Jurkat, Clone E6-1 (cell line): ENCODE measurements at regions not wholly inside any gene's neighbourhood (a gene's known extent, or its start where the extent isn't known, plus 50 kb on each side); places are given as distances from the start of the nearest gene placed in this dataset.

Experiments used
- DNase-seq: peaks from one replicate; pipeline ENCODE4 v3.0.0-alpha.2; 2011; ENCODE audit warnings: low read depth, low spot score
- H3K4me3 ChIP-seq: 2 replicates; pipeline ENCODE4 v1.5.1; 2011; ENCODE audit warnings: mild to moderate bottlenecking, low read length, control low read depth, moderate library complexity

GRCh38 chr7:33698692-33699128 is 206.6 kb upstream of the BMPER start:
- no peak for DNase-seq

DNA sequence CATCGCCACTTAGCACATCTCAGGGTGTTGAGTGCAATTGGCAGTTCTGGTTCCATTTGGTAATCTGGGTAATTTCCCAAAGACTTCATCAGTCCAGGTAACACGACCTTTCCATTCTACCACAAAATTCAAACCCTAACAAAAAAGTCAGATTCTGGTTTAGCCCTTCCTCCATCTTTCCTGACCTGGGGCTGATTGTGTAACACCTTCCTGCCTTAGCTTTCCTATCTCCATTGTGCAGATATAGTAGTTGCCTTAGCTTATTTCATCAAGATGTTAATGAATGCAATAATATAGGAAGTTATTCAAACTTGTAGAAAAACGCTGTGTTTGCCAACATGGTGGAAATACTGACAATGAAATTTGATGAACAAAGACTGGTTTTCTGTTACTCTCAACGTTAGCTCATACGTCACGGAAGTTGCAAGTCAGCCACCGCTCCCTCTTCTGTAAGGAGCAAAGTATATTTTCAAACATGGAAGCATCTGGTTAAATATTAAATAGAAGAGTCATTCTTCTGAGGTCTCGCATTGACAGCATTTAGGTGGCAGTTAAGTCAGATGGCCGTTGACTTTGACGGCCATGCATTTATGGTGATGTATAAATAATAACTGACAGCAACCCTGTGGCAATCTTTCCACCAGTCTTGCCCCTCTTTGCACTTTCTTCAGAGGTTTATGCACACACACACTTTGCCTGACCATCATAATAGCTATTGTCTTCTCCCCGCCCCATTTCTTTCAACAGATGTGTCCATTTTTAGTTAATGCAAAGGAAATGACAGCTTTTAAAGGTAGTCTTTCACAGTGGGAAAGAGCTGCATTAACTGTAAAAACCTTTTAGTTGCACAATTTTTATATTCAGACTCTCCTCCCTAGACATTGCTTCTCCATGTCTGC is 205.1 kb upstream of the BMPER start:
- no peak for DNase-seq
- H3K4me3 ChIP-seq, result no peak overlapping the region

More at GRCh38 chr7:33698692-33699128, 206.6 kb upstream of the BMPER start:
- no peak overlapping the region for H3K4me3 ChIP-seq

DNA sequence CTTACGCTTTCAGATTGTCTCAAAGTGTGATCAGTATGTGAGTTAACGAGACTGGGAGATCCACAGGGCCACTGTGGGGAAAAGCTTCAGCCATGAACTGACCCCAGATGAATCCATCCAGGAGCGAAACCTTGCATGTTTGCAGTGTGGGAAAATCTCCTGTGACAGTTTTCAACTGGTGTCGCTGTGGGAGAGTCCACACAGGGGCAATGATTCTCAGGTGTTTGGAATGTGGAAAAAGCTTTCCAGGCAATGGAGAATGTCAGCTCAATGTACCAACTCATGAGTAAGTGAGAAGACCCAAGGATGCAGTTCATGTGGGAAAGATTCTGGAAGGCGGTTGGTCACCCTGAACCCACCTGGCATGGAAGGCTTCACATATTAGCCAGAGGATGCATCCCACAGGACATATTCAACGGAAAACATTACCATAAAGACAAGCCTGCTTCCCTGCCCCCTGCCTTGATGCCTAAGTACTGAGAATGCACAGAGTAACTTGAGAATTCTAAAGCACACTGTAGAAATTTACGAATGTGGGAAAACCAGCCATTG is 204.1 kb upstream of the BMPER start:
- H3K4me3 ChIP-seq, result no peak overlapping the region
- DNase-seq, result no peak

GRCh38 chr7:33701927-33702326 is 203.4 kb upstream of the BMPER start:
- DNase-seq, result no peak
- no peak overlapping the region for H3K4me3 ChIP-seq

DNA sequence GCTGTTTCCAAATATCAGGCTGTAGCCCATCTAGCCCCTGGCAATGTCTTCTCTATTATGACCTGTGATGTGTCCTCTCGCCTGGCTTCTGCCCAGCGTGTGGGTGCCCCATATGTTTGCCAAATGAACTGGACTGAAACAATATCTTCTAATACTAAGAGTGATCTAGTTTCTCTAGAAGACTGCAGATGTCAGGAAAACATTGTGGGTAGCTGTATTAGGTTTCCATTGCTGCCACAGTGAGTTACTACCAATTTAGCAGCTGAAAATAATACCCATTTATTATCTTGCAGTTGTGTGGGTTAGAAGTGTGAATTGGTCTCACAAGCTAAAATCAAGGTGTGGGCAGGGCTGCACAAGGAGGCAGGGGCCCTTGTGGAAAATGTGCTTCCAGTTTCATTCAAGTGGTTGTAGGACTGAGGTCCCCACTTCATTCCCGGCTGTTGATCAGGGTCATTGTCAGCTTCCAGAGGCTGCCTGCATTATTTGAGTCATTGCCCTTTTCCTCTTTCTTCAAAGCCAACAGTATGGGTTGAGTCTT is 202.8 kb upstream of the BMPER start:
- no peak for DNase-seq

DNA sequence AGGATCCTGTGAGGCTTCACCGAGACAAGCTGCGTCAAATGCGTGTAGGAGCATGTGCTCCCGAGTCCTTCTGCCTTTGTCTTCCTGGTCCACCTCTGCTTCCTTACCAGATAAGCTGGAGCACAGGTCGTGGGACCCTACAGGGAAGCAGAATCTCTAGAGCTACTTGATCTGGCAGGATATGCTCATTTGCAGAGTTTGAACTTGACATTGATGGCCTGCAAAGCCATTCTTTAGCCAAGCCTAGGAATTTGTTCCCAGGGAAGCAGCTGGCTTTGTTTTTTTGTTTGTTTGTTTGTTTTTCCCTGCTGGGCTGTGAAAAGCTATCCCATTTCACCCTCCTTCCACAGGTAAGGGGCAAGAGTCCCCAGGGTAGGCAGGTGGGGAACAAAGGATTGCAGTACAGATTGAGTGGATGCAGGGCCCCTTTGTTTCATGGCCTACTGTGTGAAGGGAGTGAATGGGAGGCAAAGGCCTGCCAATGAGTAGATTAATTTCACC is 200.0 kb upstream of the BMPER start:
- H3K4me3 ChIP-seq, result no peak overlapping the region
- DNase-seq, result no peak

More for the DNA sequence above, 202.8 kb upstream of the BMPER start:
- H3K4me3 ChIP-seq, result no peak overlapping the region

- DNase-seq, result no peak
- H3K4me3 ChIP-seq, result no peak overlapping the region
These were observed 199.2 kb upstream of the BMPER start for GRCh38 chr7:33706186-33706585.

DNA sequence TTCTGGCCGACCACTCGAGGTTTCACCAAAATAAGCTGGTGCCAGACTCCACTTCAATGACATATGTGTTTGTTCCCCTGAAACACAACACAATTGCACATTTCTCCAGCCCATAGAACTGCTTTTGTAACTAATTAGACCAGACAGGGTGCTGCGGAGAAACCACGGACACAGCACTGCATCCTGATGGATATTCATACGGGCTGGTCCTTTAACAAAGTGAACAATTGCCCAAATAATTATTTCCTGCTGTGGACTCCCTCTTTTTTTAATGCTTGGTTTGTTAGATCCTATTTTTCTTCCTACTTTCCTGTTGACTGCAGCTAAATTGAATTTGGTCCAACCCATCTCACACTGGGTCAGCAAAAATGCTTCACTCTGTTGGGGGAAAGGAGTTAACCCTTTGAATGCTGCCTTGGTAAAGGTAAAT is 198.6 kb upstream of the BMPER start:
- H3K4me3 ChIP-seq, result no peak overlapping the region
- no peak for DNase-seq

DNA sequence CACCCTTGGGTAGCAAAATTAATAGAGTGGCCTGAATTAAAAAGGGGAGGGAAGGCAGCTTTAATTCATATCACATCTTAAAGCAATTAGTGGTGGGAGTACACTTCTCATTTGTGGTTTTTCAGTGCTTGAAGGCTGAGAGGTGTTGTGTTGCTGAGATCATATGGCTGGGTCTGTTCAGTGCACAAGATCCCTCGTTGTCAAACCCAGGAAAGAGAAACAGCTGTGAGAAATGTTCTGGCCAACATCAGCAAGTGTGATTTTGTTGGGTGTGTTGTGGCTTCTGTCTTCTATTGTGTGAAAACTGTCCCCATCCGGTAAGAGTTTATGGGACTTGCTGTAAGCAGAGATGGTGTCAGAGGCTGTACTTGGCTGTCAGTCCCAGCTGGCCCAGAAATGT is 197.9 kb upstream of the BMPER start:
- DNase-seq, result no peak
- H3K4me3 ChIP-seq, result no peak overlapping the region

GRCh38 chr7:33710608-33711007 is 194.7 kb upstream of the BMPER start:
- H3K4me3 ChIP-seq, result no peak overlapping the region
- no peak for DNase-seq

DNA sequence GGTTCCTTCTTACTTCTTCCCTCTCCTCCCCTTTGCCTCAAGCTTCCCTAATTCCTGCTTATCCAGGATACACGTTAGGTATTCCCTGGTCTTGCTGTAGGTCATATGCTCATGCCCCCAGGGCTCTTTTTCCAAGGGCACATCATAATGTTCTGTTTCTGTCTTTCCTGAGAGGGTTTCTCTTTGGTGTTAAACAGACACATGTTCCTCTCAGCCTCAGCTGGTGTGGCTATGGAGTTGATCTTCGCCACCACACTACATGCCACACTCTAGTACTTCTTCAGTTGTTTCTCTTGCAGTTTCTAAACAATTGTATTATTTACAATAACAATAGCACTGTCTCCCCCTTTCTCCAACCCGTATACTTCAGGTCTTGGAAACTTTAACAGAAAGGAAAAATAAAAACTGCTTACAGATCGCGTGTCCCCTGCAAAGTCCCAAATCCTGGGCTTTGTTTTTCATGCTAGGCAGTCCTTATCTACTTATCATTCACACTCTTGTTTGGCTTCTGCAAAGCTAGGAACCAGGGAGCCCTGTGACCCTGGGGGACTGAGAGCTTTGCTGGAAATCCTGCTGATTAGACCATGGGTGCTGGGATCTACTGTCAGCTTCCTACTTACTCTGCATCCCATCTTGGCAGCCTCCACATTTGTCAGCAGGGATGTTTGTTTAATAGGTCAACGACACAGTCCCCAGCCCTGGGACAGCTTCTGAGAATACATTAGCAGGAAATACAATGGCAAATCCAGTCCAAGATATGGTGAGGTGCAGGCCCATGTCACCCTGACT is 193.9 kb upstream of the BMPER start:
- no peak overlapping the region for H3K4me3 ChIP-seq
- DNase-seq, result no peak

DNA sequence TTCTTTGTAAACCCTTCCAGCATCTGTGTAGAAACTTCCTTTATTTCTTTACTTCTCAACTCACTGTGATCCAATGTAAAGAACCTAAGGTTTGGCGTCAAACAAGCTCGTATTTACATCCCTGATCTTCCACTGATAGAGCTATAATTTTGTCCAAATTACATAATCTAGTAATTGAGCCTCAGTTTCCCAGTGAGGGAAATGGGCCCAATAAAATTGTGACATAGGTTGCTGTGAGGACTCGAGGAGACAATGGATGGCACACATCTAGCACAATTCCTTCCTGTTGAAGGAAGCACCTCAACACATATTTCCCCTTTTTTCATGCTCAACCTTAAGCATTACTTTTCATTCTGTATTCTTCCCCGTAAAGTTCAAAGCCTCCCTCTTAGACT is 193.3 kb upstream of the BMPER start:
- DNase-seq, result no peak
- H3K4me3 ChIP-seq, result no peak overlapping the region

GRCh38 chr7:33714208-33714607 is 191.1 kb upstream of the BMPER start:
- no peak overlapping the region for H3K4me3 ChIP-seq
- DNase-seq, result no peak

- no peak overlapping the region for H3K4me3 ChIP-seq
- DNase-seq, result peak; percentile 17
These were observed 188.5 kb upstream of the BMPER start for GRCh38 chr7:33716581-33717477.

- H3K4me3 ChIP-seq, result no peak overlapping the region
- no peak for DNase-seq
These were observed 186.2 kb upstream of the BMPER start for GRCh38 chr7:33719059-33719581.

GRCh38 chr7:33720139-33720538 is 185.2 kb upstream of the BMPER start:
- H3K4me3 ChIP-seq, result no peak overlapping the region
- no peak for DNase-seq

GRCh38 chr7:33720870-33721269 is 184.5 kb upstream of the BMPER start:
- no peak for DNase-seq

GRCh38 chr7:33721895-33722294 is 183.4 kb upstream of the BMPER start:
- H3K4me3 ChIP-seq, result no peak overlapping the region
- no peak for DNase-seq

More at GRCh38 chr7:33720870-33721269, 184.5 kb upstream of the BMPER start:
- H3K4me3 ChIP-seq, result no peak overlapping the region
